ENCODE measurements at regions not wholly inside any gene's neighbourhood (a gene's known extent, or its start where the extent isn't known, plus 50 kb on each side); places are given as distances from the start of the nearest gene placed in this dataset.

- DNase-seq (ENCODE audit: low read depth in 2 of 2), result peak in 1 of 2 donors; percentile 8
Measured at GRCh38 chr15:98455904-98456303, 192.4 kb upstream of the IGF1R start.

GRCh38 chr15:98476559-98476958 is 171.8 kb upstream of the IGF1R start:
- Histone ChIP-seq H3K9me3 (ENCODE audit: control insufficient read depth, insufficient read depth, low read depth, low read length) (no peaks in the 10 kb centered on the region), H3K4me3 (replicated peaks in 1 of 4; ENCODE audit: control extremely low read depth in 1 of 4, insufficient read depth in 1 of 4, low read depth in 3 of 4, low read length in 4 of 4) (no peak overlapping the region), H2AFZ (ENCODE audit: low read length) (no peak overlapping the region), H3K4me1 (ENCODE audit: control insufficient read depth, extremely low read depth, insufficient read depth, low read length) (no peaks in the 10 kb centered on the region), H3K9ac (ENCODE audit: insufficient read depth, low read length) (no peak overlapping the region), H3K27ac (ENCODE audit: insufficient read depth, low read length) (no peak overlapping the region), H3K79me2 (ENCODE audit: control insufficient read depth, insufficient read depth, low read length) (no peaks in the 10 kb centered on the region), H3K4me2 (ENCODE audit: extremely low read depth, insufficient read depth, low read length) (no peak overlapping the region), H3K36me3 (ENCODE audit: control insufficient read depth, insufficient read depth, low read length) (no peaks in the 10 kb centered on the region), H3K27me3 (ENCODE audit: control insufficient read depth, insufficient read depth, low read length) (no peaks in the 10 kb centered on the region), H4K20me1 (ENCODE audit: control insufficient read depth, extremely low read depth, insufficient read depth, low read length) (no peaks in the 10 kb centered on the region)
- no peak for DNase-seq (ENCODE audit: low read depth in 2 of 2)
- TF ChIP-seq EZH2 (IDR thresholded peaks at IDR 0.05; ENCODE audit: low read length, missing control alignments) (no peak), CTCF (conservative IDR thresholded peaks at IDR 0.05 in 1 of 2, IDR thresholded peaks at IDR 0.05 in 1 of 2; ENCODE audit: low read depth in 1 of 2, low read length in 2 of 2) (no peak)

More at GRCh38 chr15:98455904-98456303, 192.4 kb upstream of the IGF1R start:
- Histone ChIP-seq H3K27me3 (ENCODE audit: control insufficient read depth, insufficient read depth, low read length) (no peaks in the 10 kb centered on the region), H2AFZ (ENCODE audit: low read length) (no peak overlapping the region), H4K20me1 (ENCODE audit: control insufficient read depth, extremely low read depth, insufficient read depth, low read length) (no peaks in the 10 kb centered on the region), H3K9ac (ENCODE audit: insufficient read depth, low read length) (no peak overlapping the region), H3K4me3 (replicated peaks in 1 of 4; ENCODE audit: control extremely low read depth in 1 of 4, insufficient read depth in 1 of 4, low read depth in 3 of 4, low read length in 4 of 4) (no peak overlapping the region), H3K4me1 (ENCODE audit: control insufficient read depth, extremely low read depth, insufficient read depth, low read length) (no peaks in the 10 kb centered on the region), H3K27ac (ENCODE audit: insufficient read depth, low read length) (no peak overlapping the region), H3K79me2 (ENCODE audit: control insufficient read depth, insufficient read depth, low read length) (no peaks in the 10 kb centered on the region), H3K4me2 (ENCODE audit: extremely low read depth, insufficient read depth, low read length) (no peak overlapping the region), H3K36me3 (ENCODE audit: control insufficient read depth, insufficient read depth, low read length) (no peaks in the 10 kb centered on the region), H3K9me3 (ENCODE audit: control insufficient read depth, insufficient read depth, low read depth, low read length) (no peaks in the 10 kb centered on the region)
- TF ChIP-seq EZH2 (IDR thresholded peaks at IDR 0.05; ENCODE audit: low read length, missing control alignments) (no peak), CTCF (conservative IDR thresholded peaks at IDR 0.05 in 1 of 2, IDR thresholded peaks at IDR 0.05 in 1 of 2; ENCODE audit: low read depth in 1 of 2, low read length in 2 of 2) (no peak)

- no peak for DNase-seq (ENCODE audit: low read depth in 2 of 2)
- H3K79me2 ChIP-seq (ENCODE audit: control insufficient read depth, insufficient read depth, low read length), result no peaks in the 10 kb centered on the region
- no peaks in the 10 kb centered on the region for H4K20me1 ChIP-seq (ENCODE audit: control insufficient read depth, extremely low read depth, insufficient read depth, low read length)
- no peak overlapping the region for H3K27ac ChIP-seq (ENCODE audit: insufficient read depth, low read length)
- no peak overlapping the region for H2AFZ ChIP-seq (ENCODE audit: low read length)
- no peak overlapping the region for H3K4me3 ChIP-seq (replicated peaks in 1 of 4; ENCODE audit: control extremely low read depth in 1 of 4, insufficient read depth in 1 of 4, low read depth in 3 of 4, low read length in 4 of 4)
- no peaks in the 10 kb centered on the region for H3K9me3 ChIP-seq (ENCODE audit: control insufficient read depth, insufficient read depth, low read depth, low read length)
- H3K4me1 ChIP-seq (ENCODE audit: control insufficient read depth, extremely low read depth, insufficient read depth, low read length), result no peaks in the 10 kb centered on the region
- no peak for TF ChIP-seq CTCF (conservative IDR thresholded peaks at IDR 0.05 in 1 of 2, IDR thresholded peaks at IDR 0.05 in 1 of 2; ENCODE audit: low read depth in 1 of 2, low read length in 2 of 2)
- no peak for TF ChIP-seq EZH2 (IDR thresholded peaks at IDR 0.05; ENCODE audit: low read length, missing control alignments)
- H3K4me2 ChIP-seq (ENCODE audit: extremely low read depth, insufficient read depth, low read length), result no peak overlapping the region
- H3K9ac ChIP-seq (ENCODE audit: insufficient read depth, low read length), result no peak overlapping the region
- no peaks in the 10 kb centered on the region for H3K36me3 ChIP-seq (ENCODE audit: control insufficient read depth, insufficient read depth, low read length)
- H3K27me3 ChIP-seq (ENCODE audit: control insufficient read depth, insufficient read depth, low read length), result no peaks in the 10 kb centered on the region
Measured at GRCh38 chr15:98480844-98481243, 167.5 kb upstream of the IGF1R start.
